HG03565 (cell line): ENCODE measurements at regions not wholly inside any gene's neighbourhood (a gene's known extent, or its start where the extent isn't known, plus 50 kb on each side); places are given as distances from the start of the nearest gene placed in this dataset.
"Not testable (repeated sequence)": the region's sequence is repeated elsewhere in the genome, so short reads cannot be mapped to it uniquely, and the experiment has no call there.

Experiments used
- ATAC-seq: cut with Tn5 transposase; IDR thresholded peaks from one replicate; pipeline ENCODE4 v1.9.1; 2021; ENCODE audit warnings: mild to moderate bottlenecking, moderate library complexity; ENCODE audit not compliant: unreplicated experiment

DNA sequence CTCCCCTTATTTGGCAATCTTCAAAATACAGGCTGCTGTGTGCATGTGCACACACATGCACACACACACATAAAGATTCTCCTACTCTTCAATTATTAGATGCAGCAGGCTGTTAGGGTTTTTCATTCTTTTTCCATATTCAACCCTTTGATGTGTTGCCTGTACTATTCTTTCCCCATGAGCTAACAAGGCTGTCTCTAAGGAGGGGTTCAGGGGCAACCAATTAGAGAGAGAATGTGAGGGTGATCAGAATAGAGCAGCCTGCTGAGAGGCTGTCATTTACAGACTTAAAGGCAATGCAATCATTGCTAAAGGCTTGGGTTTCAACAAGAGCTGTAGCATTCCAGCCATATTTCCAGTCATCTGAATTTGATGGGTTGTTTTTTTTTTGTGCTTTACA is 467.4 kb upstream of the ID4 start:
- ATAC-seq, result no peak

DNA sequence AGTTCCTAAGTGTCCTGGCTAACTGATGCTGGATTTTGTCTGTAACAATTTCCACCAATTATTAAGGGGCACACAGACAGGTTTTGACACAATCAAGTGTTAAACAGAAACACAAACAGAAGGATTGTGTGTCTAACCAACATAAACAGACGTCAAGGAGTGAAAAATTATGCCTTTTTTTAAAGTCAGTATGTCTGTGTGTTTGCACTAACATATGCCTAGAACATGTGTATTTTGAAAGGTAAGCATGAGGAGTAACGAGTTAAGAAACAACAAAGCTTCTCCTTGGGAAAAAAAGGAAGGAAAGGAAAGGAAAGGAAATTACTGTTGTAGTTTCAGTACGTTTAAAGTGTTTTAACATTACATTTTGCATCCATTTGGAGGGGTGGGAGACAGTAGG is 466.3 kb upstream of the ID4 start:
- no peak for ATAC-seq

DNA sequence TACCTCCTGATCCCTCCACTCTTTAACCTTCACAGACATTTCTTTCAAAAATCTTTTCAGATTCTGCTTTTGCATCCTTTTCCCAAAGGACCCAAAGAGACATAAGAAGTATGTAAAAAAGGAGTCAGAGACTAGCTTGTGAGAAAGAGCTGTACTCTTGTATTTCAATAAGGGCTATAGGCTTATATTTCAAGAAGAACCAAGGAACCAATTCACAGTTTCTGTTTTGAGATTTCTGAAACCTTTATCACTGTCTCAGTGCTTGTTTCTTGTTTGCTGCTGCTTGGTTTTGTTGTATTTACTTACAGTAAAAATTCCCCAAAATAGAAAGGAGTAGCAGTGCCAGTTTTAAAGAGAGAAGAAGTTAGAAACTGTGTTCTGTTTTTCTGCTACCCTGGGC is 461.6 kb upstream of the ID4 start:
- no peak for ATAC-seq

DNA sequence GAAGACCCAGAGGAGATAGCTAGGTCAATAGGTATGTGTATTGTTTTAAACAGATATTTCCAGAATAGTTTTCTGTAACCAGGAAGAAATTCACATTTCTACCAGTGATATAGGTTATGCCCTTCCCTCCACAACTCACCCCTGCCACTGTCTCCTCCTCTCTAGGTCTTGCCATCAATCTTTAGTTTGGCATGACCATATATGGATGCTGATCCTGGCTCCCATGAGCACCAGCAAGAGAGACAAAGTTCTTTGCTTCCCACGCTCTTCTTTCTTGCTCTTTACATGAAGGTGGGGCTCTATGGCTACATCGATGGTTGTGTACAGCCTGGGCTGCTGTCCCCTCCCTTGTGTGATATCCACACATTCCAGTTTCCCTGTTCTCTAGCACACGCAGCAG is 459.4 kb upstream of the ID4 start:
- no peak for ATAC-seq

DNA sequence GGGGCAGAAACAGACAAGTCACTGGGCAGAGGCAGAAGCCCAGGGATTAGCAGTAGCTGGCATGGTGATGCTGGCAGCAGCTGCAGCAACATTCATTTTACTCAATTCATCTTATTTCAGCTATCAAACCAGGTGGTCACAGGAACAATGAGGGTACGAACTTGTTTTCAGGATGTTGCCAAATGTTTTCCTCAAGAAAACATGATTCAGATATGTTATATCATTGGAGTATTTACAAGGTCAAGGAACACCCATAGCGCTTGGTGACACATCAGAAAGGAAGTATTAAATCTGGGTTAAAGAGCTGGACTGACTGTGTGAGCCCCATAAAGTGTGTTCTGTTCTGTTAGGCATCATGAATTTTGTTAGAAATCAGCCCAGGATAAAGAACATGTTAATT is 456.9 kb upstream of the ID4 start:
- ATAC-seq, result no peak

DNA sequence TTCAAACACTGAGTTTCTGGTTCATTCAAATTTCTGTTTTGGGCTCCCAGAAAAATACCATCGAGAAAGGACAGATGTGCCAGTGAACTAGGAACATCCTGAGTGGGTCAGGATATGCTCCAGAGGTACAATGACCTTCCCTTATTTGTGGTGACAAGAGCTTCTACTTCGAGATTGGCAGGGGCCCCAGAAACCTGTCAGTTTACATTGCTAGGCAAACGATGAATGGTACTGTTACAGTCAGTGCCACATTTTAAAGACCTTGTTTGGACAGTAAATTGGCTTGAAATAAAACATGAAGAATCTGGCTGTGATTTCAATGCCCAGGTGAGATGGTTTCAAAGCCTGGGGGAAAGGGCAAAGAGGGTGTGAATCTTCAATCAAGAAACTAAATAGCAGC is 454.5 kb upstream of the ID4 start:
- ATAC-seq, result no peak

DNA sequence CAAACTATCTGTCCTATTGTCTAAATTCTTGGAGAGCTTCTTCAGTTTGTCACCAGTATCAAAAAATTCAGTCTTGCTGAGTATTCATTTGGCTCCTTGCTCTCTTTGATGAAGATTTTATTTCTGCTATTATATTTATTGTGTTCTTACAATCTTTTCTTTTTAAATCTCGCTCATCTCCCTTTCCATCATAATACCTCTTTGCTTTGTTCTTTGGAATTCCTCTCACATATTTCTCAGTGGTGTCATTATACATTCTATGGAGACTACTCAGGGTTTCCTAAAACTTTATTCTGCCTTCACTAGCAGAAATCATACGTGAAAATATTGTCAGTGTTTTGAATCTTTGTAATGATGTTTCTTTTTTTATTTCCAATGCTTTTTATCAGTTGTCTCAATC is 445.2 kb upstream of the ID4 start:
- no peak for ATAC-seq

DNA sequence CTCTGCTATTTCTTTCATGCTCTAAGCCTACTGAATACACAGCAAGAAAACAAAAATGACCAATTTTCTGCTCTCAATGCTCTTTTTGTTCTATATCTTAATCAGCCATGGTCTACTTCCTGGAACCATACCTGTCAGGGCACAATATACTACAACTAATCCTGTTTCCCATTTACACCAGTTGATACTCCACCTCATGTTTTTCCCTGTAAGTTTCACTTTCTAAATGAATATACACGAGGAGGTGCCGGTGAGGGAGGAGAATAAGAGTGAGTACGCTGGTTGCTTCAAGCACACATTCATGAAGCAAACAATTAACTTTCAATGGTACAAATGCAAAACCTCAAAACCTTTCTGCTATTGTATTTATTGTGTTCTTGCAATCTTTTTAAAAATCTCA is 443.1 kb upstream of the ID4 start:
- ATAC-seq, result no peak

DNA sequence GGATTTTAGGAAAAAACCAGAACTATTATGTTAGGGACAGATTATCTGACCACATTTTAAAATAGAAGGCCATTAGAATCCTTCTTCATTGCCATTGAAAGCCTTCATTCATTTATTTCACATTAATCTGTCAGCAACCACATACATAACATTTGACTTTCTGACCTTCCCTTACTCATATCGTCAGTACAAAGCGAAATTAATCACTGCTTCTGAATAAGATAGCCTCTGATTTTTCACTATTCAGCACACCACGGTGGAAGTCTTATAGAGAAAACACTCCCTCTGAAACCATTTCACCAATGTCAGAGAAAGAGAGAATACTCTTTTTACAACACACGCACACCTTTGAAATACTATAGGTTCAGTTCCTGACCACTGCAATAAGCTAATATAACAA is 442.5 kb upstream of the ID4 start:
- ATAC-seq, result no peak

DNA sequence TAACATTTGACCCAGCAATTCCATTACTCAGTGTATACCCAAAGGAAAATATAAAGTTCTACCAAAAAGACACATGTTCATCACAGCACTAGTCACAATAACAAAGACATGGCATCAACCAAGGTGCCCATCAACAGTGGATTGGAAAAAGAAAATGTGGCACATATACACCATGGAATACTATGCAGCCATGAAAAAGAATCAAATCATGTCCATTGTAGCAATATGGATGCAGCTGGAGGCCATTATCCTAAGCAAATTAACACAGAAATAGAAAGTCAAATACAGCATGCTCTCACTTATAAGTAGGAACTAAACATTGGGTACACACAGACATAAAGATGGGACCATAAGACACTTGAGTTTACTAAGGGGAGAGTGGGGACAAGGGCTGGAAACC is 441.9 kb upstream of the ID4 start:
- ATAC-seq, result no peak

DNA sequence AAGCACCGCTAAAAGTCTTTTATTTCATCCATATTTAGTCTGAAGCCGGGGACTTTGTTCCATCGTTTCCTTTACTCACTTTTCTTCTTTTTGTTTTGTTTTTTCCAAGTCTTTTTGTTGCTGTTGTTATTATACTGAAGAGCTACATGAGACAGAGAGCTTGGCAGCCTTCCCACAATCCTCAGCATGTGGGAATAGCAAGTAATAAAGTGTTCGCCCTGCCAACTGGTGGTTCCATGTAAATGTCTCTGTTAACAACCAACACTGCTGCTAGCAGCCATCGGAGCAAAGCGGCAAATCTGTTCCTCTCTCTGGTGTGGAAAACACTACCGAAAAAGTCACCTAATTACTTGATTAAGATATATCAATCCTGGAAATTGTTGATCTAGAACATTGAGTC is 437.8 kb upstream of the ID4 start:
- no peak for ATAC-seq

DNA sequence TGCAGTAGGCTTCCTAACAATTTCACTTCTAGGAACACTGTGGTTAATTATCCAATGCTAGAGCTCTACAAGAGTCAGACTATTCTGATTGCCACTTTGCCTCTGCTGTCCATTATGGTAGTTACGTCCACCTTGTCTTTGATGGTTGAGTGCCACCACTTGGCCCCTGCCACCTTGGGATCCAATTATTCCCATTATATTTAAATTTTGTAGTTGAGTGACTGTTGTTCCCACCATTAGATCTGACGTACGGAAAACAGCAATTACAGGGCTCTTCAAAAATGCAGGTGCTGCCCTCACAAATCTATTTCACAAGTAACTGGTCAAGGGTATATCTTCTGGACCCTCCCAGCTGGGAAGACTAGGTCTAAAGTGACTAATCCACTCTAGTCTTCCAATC is 432.3 kb upstream of the ID4 start:
- ATAC-seq, result not testable (repeated sequence)

DNA sequence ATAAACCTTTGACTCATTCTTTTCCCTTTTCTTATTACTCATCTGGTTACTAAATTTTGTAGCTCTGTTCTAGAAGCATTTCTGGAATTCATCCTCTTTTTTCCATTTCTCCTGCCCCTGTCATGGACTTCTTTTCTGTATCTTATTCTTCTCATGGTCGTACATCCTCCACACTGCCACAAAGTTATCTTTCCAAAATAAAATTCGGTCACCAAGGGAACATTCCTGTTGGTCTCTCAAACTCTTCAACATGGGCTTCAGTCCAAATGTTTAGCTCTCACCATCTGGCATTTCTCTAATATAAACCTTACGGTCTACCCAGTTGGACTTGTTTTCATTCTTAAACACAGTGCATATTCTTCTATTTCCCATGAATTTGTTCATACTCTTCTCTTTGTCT is 428.8 kb upstream of the ID4 start:
- ATAC-seq, result no peak

DNA sequence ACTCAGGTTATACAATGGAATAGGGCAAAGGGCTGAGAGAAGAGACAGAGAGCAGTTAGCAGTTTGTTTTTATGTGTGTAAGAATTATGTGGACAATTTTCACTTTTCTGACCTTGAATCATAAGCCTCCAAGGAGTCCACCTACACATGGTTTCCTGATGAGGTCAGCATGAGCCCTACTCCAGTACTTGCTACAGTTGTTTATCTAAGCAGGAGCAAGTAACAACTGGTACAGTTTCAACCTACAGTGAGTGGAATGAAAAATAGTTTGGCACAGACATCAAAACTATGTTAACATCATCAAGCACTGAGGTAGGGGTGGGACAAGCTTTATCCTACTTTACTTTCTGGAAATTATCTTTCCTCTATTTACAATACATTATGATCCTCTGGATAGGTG is 426.7 kb upstream of the ID4 start:
- ATAC-seq, result no peak

DNA sequence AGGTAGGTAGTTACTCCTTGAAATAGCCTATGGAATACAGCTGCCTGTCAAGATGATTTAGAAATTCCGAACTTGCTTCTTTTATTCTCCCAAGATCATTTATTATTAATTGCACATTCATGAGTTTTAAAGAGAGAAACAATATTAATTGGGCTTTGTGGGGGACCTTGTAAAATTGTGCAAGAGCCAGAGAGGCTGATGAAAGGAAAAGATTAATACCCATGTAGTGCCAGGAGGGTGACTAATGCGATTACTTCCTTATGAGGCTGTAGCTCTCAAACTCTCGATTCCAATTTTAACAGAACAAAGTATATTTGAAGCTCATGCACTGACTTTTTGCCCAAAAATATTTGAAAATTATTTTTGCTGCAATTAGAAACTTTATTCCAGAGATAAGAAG is 423.8 kb upstream of the ID4 start:
- ATAC-seq, result no peak

DNA sequence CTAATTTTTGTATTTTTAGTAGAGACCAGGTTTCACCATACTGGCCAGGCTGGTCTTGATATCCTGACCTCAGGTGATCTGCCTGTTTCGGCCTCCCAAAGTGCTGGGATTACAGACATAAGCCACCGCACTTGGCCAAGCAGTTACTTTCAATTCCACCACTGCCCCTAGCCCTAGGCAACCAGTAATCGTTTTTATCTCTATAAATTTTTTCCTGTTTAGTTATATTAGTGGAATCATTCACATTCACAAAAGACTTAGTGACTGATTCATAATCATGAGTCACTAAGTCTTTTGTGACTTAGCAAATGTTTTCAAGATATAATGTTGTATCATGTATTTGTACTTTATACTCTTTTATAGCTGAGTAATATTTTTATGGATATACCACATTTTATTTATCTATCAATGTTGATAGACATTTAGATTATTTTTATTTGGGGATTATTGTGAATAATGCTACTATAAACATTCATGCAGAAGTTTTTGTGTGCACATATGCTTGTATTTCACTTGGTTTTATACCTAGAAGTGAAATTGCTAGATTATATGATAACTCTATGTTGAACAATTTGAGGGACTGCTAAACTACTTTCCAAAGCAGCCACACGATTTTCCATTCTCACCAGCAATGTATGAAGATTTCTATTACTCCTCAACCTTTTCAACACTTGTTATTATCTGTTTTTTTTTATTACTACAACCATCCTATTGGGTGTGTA is 421.4 kb upstream of the ID4 start:
- ATAC-seq, result no peak

DNA sequence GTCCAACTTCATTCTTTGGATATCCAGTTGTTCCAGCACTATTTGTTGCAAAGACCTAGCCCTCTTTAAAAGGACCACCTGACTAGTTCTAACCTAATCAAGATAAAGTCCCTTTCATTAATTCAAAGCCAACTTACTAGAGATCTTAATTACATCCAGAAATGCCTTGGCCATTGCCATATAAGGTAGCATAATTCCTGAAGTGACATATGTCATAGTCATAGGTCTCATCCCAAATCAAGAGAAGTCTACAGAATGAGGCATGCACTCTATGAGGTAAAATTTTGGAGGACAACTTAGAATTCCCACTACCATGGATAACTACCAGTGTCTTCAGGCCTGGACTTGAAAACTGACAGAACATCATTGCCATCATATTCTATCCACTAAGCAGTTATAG is 420.4 kb upstream of the ID4 start:
- no peak for ATAC-seq

DNA sequence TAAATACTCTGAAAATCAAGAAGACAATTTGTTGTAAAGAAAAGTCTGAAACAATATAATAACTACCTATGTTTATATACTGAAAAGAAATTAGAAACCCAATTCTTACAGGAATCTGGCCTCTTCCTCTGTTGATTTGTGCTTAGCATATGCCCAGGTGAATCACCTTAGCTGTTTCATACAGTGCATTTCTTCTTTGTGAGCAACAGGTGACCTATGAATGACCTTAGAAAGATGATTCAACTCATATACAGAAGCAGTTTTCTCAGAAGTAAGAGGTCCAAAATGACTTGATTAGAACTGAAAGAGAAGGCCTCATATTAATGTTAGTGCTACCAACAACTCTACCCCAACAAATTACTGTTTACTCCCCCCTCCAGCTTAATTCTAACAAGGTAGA is 419.5 kb upstream of the ID4 start:
- no peak for ATAC-seq

DNA sequence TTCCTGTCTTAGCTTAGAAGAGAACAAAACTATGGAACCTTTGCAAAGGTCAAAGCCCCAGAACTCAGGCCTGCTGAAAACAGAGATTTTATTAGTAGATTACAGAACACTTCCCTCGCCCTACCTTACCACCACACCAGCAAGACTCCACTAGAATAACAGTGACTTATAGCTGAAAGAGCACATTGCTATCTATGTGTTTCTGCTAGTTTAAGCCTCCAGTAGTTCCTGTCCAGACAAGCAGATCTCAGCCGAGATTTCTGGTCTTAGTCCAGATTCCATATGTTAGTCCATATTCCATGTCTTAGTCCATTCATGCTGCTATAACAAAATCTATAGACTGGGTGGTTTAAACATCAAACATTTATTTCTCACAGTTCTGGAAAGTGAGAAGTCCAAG is 412.3 kb upstream of the ID4 start:
- ATAC-seq, result no peak

DNA sequence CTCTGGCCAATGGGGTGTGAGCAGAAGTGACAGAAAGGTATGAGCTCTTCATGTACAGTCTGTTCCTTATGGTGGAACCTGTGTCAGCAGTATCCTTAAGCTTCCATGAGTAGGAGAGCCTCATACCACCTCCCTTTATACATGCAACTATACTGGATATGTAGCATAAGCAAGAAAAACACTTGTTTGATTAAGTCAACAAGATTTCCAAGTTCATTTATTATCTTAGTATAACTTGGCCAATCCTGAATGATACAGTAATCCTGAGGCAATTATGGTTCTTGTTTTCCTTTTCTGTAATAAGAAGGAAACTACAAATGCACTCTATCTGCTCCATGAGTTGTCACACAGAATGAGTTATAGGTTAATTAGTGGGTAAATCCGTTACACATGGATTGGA is 409.6 kb upstream of the ID4 start:
- no peak for ATAC-seq

DNA sequence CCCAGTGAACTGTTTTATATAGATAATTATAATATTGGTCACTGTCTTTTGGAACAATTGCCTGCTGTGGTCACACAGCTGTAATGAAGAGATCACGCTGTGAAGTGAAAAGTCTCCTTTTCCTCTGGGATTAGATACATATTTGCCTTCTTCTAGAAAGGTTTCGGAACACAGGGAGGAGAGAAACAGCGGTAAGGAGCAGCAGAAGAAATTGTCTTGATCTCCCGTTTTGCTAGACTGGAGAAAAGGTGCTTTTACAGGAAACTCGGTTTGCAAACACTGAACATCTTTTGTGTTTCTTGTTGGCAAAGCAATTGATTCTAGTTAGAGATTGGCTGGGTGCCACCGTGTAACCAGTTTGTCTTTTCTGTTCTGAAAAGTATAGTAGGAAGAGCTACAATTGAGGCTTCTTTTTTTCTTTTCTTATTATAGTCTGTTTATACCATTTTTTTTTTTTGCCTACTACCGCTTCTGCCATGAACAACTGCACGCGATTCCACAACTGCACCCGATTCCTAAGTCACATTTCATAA is 404.1 kb upstream of the ID4 start:
- ATAC-seq, result no peak

DNA sequence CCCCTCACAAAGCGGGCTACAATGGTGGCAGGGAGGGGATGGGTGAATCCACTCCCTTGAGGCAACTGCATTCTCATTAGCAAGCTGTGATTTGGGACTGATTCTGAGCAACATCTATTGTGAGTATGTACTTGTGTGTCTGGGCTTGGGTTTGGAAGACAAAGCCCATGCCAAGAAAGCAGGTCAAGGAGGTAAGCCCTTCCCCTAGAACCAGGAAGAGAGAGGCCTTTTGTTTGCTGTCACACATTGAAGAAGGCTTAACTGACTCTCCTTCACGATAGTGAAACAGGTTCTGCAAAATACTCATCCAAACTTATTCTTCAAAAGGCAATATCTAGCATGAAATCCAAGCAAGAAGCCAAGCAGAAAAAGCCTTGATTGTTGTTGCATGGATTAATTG is 403.1 kb upstream of the ID4 start:
- ATAC-seq, result no peak

DNA sequence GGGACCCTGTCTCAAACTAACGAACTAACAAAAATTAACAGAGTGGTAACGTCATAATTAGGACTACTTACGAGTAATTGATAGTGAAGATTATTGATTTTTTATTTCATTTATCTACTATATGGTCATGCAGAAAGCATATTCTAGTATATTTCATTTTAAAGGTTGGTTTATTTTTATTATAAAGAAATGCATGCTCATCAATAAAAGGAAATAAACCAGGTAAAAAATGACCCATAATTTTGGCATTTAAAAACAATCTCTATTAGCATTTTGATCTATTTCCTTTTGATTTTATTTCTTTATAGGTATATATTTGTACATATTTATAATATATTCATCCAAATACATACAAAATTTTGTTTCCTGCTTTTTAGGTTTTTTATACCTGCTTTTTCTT is 401.4 kb upstream of the ID4 start:
- no peak for ATAC-seq
